HG03520 (cell line): ENCODE measurements at regions not wholly inside any gene's neighbourhood (a gene's known extent, or its start where the extent isn't known, plus 50 kb on each side); places are given as distances from the start of the nearest gene placed in this dataset.
"Not testable (repeated sequence)": the region's sequence is repeated elsewhere in the genome, so short reads cannot be mapped to it uniquely, and the experiment has no call there.

ENCODE experiments used
- ATAC-seq: cut with Tn5 transposase; IDR thresholded peaks from one replicate; pipeline ENCODE4 v1.9.1; 2021; ENCODE audit warnings: mild to moderate bottlenecking, moderate library complexity; ENCODE audit not compliant: unreplicated experiment

- not testable (repeated sequence) for ATAC-seq
Measured at GRCh38 chr1:148432318-148432717, 50.8 kb downstream of the PPIAL4G start.

- not testable (repeated sequence) for ATAC-seq
Measured at GRCh38 chr1:148429856-148430255, 53.2 kb downstream of the PPIAL4G start.

- not testable (repeated sequence) for ATAC-seq
Measured at GRCh38 chr1:148426940-148427611, 56.0 kb downstream of the PPIAL4G start.

- not testable (repeated sequence) for ATAC-seq
Measured at GRCh38 chr1:148426385-148426784, 56.7 kb downstream of the PPIAL4G start.

GRCh38 chr1:148424143-148425003 lies 58.7 kb downstream of the PPIAL4G start:
- not testable (repeated sequence) for ATAC-seq

- not testable (repeated sequence) for ATAC-seq
Measured at GRCh38 chr1:148422921-148423320, 60.2 kb downstream of the PPIAL4G start.

GRCh38 chr1:148417241-148417640 lies 65.9 kb downstream of the PPIAL4G start:
- not testable (repeated sequence) for ATAC-seq

GRCh38 chr1:148413385-148413784 lies 69.7 kb downstream of the PPIAL4G start:
- ATAC-seq: not testable (repeated sequence)

GRCh38 chr1:148404786-148405568 lies 78.1 kb downstream of the PPIAL4G start:
- not testable (repeated sequence) for ATAC-seq

GRCh38 chr1:148403925-148404324 lies 79.2 kb downstream of the PPIAL4G start:
- not testable (repeated sequence) for ATAC-seq

GRCh38 chr1:148403085-148403456 lies 80.0 kb downstream of the PPIAL4G start:
- ATAC-seq: not testable (repeated sequence)

- peak; percentile 88 for ATAC-seq
Measured at GRCh38 chr1:148402152-148403084, 80.7 kb downstream of the PPIAL4G start.

GRCh38 chr1:148397516-148397915 lies 85.6 kb downstream of the PPIAL4G start:
- not testable (repeated sequence) for ATAC-seq

- not testable (repeated sequence) for ATAC-seq
Measured at GRCh38 chr1:148392505-148392904, 90.6 kb downstream of the PPIAL4G start.

- ATAC-seq: not testable (repeated sequence)
Measured at GRCh38 chr1:148391323-148391722, 91.8 kb downstream of the PPIAL4G start.

- no peak for ATAC-seq
Measured at GRCh38 chr1:148389027-148389339, 94.1 kb downstream of the PPIAL4G start.

GRCh38 chr1:148388260-148389026 lies 94.7 kb downstream of the PPIAL4G start:
- peak; percentile 55 for ATAC-seq

- ATAC-seq: not testable (repeated sequence)
Measured at GRCh38 chr1:148387949-148388259, 95.2 kb downstream of the PPIAL4G start.

- not testable (repeated sequence) for ATAC-seq
Measured at GRCh38 chr1:148387122-148387948, 95.8 kb downstream of the PPIAL4G start.
